GM12872 (cell line): ENCODE measurements at regions not wholly inside any gene's neighbourhood (a gene's known extent, or its start where the extent isn't known, plus 50 kb on each side); places are given as distances from the start of the nearest gene placed in this dataset.

Source experiments
- TF ChIP-seq, protein P1 (sequence below): IDR thresholded peaks from 3 replicates; pipeline ENCODE4 v1.5.1; 2011; ENCODE audit warnings: low read depth, mild to moderate bottlenecking, low read length, moderate library complexity; ENCODE audit not compliant: insufficient read depth

DNA sequence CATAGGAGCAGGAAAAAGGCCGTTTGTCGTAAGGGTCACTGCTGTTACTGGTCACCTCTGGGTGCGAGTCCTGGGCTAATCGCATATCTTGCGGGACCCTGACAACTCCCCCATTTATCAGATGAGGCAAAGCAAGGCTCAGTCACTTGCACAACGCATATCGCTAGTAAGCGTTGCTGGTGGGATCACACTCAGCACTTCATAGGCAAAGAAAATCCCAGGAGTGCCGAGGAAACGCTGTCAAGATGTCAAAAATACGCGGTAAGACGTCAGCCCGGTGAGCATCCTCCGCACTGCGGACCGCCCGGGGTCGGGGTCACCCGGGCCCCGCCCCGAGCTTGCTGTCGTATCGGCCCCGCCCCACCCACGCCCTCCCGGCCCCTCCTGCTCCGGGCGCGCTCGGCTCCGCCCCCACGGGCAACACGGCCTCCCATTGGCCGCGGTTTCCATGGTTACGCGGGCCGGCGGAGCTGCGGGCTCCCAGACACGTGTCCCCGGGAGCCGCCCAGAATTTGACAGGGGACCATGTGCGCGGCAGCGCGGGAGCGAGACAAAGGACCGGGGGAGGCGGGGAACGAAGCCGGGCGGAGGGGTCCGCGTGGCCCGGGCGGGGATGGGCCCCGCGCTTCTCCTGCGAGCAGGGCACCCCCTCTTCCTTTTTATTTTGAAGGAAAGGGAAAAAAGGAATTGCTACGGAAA is 80.2 kb upstream of the IER5L start:
- TF ChIP-seq, protein P1, sequence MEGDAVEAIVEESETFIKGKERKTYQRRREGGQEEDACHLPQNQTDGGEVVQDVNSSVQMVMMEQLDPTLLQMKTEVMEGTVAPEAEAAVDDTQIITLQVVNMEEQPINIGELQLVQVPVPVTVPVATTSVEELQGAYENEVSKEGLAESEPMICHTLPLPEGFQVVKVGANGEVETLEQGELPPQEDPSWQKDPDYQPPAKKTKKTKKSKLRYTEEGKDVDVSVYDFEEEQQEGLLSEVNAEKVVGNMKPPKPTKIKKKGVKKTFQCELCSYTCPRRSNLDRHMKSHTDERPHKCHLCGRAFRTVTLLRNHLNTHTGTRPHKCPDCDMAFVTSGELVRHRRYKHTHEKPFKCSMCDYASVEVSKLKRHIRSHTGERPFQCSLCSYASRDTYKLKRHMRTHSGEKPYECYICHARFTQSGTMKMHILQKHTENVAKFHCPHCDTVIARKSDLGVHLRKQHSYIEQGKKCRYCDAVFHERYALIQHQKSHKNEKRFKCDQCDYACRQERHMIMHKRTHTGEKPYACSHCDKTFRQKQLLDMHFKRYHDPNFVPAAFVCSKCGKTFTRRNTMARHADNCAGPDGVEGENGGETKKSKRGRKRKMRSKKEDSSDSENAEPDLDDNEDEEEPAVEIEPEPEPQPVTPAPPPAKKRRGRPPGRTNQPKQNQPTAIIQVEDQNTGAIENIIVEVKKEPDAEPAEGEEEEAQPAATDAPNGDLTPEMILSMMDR = no peak

DNA sequence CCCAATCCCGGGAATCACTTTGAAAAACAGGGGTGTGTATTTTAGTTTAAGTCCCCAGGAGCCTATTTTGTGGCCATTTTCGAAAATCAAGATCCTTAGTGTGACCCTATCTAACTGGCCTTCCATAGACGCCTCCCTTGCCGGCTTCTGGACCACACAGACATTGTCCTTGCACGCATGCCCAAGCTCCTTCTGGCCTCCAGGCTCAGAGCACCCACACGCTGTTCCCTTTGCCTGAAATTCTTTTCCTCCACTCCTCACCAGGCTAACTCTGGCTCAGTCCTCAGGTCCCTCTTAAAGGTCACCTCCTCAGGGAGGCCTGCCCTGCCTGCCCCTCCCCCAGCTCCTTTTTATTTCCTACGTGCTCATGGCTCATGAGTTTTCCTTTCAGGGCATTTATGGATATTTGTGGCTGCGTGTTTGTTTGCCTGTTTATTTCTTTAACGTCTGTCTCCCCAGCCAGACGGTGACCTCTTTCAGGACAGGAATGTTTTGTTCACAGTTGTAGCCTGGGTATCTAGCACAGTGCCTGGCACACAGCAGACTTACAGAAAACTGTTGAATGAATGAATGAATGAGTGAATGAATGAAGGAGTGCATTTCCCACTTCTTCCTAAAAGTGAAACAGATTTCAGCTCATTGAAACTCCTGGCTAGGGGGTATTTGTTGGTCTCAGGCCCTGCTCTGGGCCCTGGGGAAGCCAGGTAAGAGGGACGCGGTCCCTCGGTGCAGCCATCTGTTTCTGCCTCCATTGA is 79.1 kb upstream of the IER5L start:
- TF ChIP-seq, protein P1 = no peak

DNA sequence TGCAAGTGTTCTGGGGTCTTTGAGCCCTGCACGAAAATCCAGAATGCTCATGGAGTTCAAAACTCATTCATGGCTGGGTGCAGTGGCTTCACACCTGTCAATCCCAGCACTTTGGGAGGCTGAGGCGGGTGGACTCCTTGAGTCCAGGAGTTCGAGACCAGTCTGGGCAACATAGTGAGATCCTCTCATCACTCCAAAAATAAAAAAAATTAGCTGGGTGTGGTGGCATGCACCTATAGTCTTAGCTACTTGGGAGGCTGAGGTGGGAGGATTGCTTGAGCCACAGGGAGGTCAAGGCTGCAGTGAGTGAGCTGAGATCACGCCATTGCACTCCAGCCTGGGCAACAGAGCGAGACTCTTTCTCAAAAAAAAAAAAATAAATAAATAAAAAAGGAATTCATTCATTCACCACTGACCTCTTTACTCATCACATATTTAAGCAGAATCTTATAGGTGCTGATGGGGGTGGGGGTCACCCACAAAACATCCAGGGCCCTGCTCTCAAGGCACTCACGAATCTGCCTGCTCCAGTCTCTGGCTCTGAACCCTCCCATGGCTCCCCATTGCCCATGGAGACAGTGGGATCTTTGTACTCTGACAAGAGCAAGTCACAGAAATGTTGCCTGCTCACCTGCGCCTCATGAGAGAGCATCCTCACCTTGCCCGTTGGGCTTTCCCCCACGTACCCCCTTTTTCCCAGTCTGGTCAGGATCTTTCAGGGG is 76.7 kb upstream of the IER5L start:
- TF ChIP-seq, protein P1 = no peak

DNA sequence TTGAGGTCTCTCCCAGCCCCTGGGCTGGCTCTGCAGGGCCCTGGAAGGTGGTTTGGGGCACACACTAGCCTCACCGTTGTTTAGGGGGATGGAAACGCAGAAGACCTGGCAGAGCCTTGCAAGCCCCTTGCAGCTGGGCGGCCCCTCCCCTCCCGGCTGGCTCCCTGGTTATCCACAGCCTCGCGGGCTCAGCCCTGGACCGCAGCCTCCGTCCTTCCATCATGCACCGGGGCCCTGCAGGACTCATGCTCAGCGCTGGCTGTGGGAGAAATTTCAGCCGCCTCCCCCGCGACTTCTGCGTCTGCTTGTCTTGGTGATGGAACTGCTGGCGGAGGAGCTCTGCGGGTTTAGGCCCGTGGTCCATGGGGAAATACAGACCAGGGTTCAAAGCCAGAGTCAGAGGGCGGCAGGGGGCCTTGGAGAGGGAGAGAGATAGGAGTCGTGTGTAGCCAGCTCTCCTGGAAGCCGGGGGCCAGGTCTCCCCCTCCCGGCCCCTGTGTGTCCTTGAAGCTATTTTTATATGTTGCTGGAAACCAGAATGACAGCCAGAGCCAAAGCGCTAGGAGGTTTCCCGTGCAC is 75.8 kb upstream of the IER5L start:
- TF ChIP-seq, protein P1 = no peak

GRCh38 chr9:129252937-129253802 is 75.1 kb upstream of the IER5L start:
- TF ChIP-seq, protein P1 = no peak

- TF ChIP-seq, protein P1 = no peak
These were observed 72.7 kb upstream of the IER5L start for GRCh38 chr9:129250786-129251185.
